H1 (cell line): ENCODE measurements at regions not wholly inside any gene's neighbourhood (a gene's known extent, or its start where the extent isn't known, plus 50 kb on each side); places are given as distances from the start of the nearest gene placed in this dataset.

Source experiments
- CTCF ChIA-PET: fragments of 300-600 bp; sonication (Branson Sonifier 250); formaldehyde crosslinking; loops from one replicate; lab custom pipeline; 2021; ENCODE audit not compliant: partially characterized antibody; lab: Charles Lee
- POLR2A ChIA-PET: fragments of 300-600 bp; sonication (Branson Sonifier 250); formaldehyde crosslinking; loops from one replicate; lab custom pipeline; 2021; ENCODE audit warnings: inconsistent platforms; ENCODE audit not compliant: partially characterized antibody; lab: Charles Lee
- DNase-seq, 2 experiments: peaks; one replicate each; pipeline versions ENCODE4 v3.0.0 to v3.0.0-alpha.2; 2010 to 2022; ENCODE audit warnings: low spot score in 2 of 2, low read depth in 1 of 2, mixed read lengths in 1 of 2
- FAIRE-seq: peaks from 2 replicates; lab custom pipeline; 2011; peaks lifted over from hg19 to GRCh38; lab: Jason Lieb, UNC
- H2AFZ ChIP-seq: 2 replicates; pipeline ENCODE4 v1.8.1; 2012; ENCODE audit warnings: low read length, inconsistent platforms
- H2AK5ac ChIP-seq: 2 replicates; pipeline ENCODE4 v1.6.1; 2013; ENCODE audit warnings: low read depth, low read length
- H2BK120ac ChIP-seq: replicated peaks from 2 replicates; pipeline ENCODE3; 2013; ENCODE audit warnings: low read depth, low read length, inconsistent platforms
- H2BK12ac ChIP-seq: 2 replicates; pipeline ENCODE4 v1.6.1; 2013; ENCODE audit warnings: low read depth, low read length
- H2BK15ac ChIP-seq: 2 replicates; pipeline ENCODE4 v1.6.1; 2013; ENCODE audit warnings: low read length
- H2BK20ac ChIP-seq: 2 replicates; pipeline ENCODE4 v1.6.1; 2013; ENCODE audit warnings: low read length
- H2BK5ac ChIP-seq: 2 replicates; pipeline ENCODE4 v1.6.1; 2013; ENCODE audit warnings: low read depth, low read length
- H3K14ac ChIP-seq: 2 replicates; pipeline ENCODE4 v1.6.1; 2013; ENCODE audit warnings: inconsistent platforms; ENCODE audit not compliant: insufficient read length
- H3K18ac ChIP-seq: 2 replicates; pipeline ENCODE4 v1.6.1; 2013; ENCODE audit warnings: low read length; ENCODE audit errors: extremely low read depth
- H3K23ac ChIP-seq: 2 replicates; pipeline ENCODE4 v1.6.1; 2013; ENCODE audit warnings: inconsistent platforms; ENCODE audit not compliant: insufficient read length
- H3K23me2 ChIP-seq: 2 replicates; pipeline ENCODE4 v1.6.1; 2013; ENCODE audit warnings: low read depth, low read length
- H3K27ac ChIP-seq: 2 replicates; pipeline ENCODE4 v1.6.1; 2011; ENCODE audit warnings: low read depth, low read length, inconsistent platforms
- H3K27me3 ChIP-seq, 4 experiments: replicated peaks in 1 of 4; 1 replicate in 1 of 4; 2 replicates in 3 of 4; pipeline versions ENCODE4 v1.6.1 to v1.8.1; 2011 to 2013; ENCODE audit warnings: low read length in 3 of 4, mild to moderate bottlenecking in 3 of 4, inconsistent platforms in 2 of 4, mixed read lengths in 2 of 4, moderate library complexity in 1 of 4; ENCODE audit not compliant: control insufficient read depth in 3 of 4, insufficient read depth in 3 of 4; ENCODE audit errors: extremely low read depth in 1 of 4
- H3K36me3 ChIP-seq, 4 experiments: 2 replicates each; pipeline versions ENCODE4 v1.6.1 to v1.8.1; 2011 to 2013; ENCODE audit warnings: mild to moderate bottlenecking in 4 of 4, low read length in 3 of 4, moderate library complexity in 2 of 4, control low read depth in 1 of 4, inconsistent platforms in 1 of 4; ENCODE audit not compliant: insufficient read depth in 4 of 4, control insufficient read depth in 2 of 4
- H3K4ac ChIP-seq: replicated peaks from 2 replicates; pipeline ENCODE3; 2013; ENCODE audit warnings: low read length, low read depth, mixed read lengths, inconsistent platforms; ENCODE audit not compliant: insufficient read length
- H3K4me1 ChIP-seq, 4 experiments: replicated peaks in 1 of 4; 1 replicate in 1 of 4; 2 replicates in 3 of 4; pipeline versions ENCODE4 v1.6.1 to v1.8.1; 2011 to 2013; ENCODE audit warnings: low read length in 3 of 4, inconsistent platforms in 2 of 4, mixed read lengths in 1 of 4; ENCODE audit not compliant: insufficient read depth in 4 of 4, control insufficient read depth in 3 of 4
- H3K4me2 ChIP-seq, 2 experiments: 2 replicates each; pipeline versions ENCODE4 v1.6.1 to v1.8.1; 2011 to 2013; ENCODE audit warnings: low read depth in 2 of 2, low read length in 2 of 2, control low read depth in 1 of 2, inconsistent platforms in 1 of 2, mild to moderate bottlenecking in 1 of 2; ENCODE audit not compliant: insufficient read depth in 1 of 2
- H3K4me3 ChIP-seq, 4 experiments: fragments of 200-600, 300-600 bp in 1 of 4; sonication (generic), shearing (Covaris generic), sonication (Bioruptor Twin) in 1 of 4; 2 replicates each; pipeline versions ENCODE4 v1.5.1 to v1.8.1; 2011 to 2016; ENCODE audit warnings: low read length in 4 of 4, low read depth in 3 of 4, control low read depth in 2 of 4, inconsistent platforms in 2 of 4, mild to moderate bottlenecking in 2 of 4, mixed read lengths in 1 of 4, moderate library complexity in 1 of 4; ENCODE audit not compliant: insufficient read depth in 2 of 4; ENCODE audit errors: extremely low read depth in 1 of 4
- H3K56ac ChIP-seq: replicated peaks from 2 replicates; pipeline ENCODE3; 2013; ENCODE audit warnings: low read depth, mild to moderate bottlenecking, mixed read lengths, low read length, inconsistent platforms; ENCODE audit not compliant: insufficient read length
- H3K79me1 ChIP-seq: 2 replicates; pipeline ENCODE4 v1.6.1; 2013; ENCODE audit warnings: low read depth, low read length, control low read depth
- H3K79me2 ChIP-seq, 2 experiments: 2 replicates each; pipeline versions ENCODE4 v1.6.1 to v1.8.1; 2012 to 2013; ENCODE audit warnings: low read length in 2 of 2, mild to moderate bottlenecking in 2 of 2, inconsistent platforms in 1 of 2; ENCODE audit not compliant: insufficient read depth in 2 of 2, control insufficient read depth in 1 of 2
- H3K9ac ChIP-seq, 4 experiments: replicated peaks in 1 of 4; 1 replicate in 1 of 4; 2 replicates in 3 of 4; pipeline versions ENCODE4 v1.6.1 to v1.8.1; 2011 to 2013; ENCODE audit warnings: low read depth in 3 of 4, low read length in 3 of 4, control low read depth in 2 of 4, mild to moderate bottlenecking in 2 of 4, moderate library complexity in 2 of 4, inconsistent platforms in 1 of 4; ENCODE audit errors: extremely low read depth in 1 of 4
- H3K9me3 ChIP-seq, 2 experiments: 2 replicates each; pipeline versions ENCODE4 v1.6.1 to v1.8.1; 2012 to 2013; ENCODE audit warnings: mild to moderate bottlenecking in 2 of 2, moderate library complexity in 2 of 2, control low read depth in 1 of 2, inconsistent platforms in 1 of 2, low read depth in 1 of 2, low read length in 1 of 2, mixed read lengths in 1 of 2; ENCODE audit not compliant: insufficient read depth in 2 of 2
- H4K20me1 ChIP-seq, 2 experiments: replicated peaks in 1 of 2; 2 replicates each; pipeline versions ENCODE3 to v1.8.1; 2011 to 2013; ENCODE audit warnings: inconsistent platforms in 2 of 2, low read length in 2 of 2, mild to moderate bottlenecking in 1 of 2; ENCODE audit not compliant: insufficient read depth in 2 of 2, control insufficient read depth in 1 of 2
- H4K5ac ChIP-seq: 2 replicates; pipeline ENCODE4 v1.6.1; 2013; ENCODE audit warnings: low read length, low read depth, mixed read lengths, inconsistent platforms; ENCODE audit not compliant: insufficient read length
- H4K8ac ChIP-seq: 2 replicates; pipeline ENCODE4 v1.8.0; 2013; ENCODE audit warnings: mild to moderate bottlenecking, moderate library complexity, low read length, inconsistent platforms; ENCODE audit not compliant: insufficient read depth; ENCODE audit errors: extremely low read depth
- H4K91ac ChIP-seq: replicated peaks from 2 replicates; pipeline ENCODE3; 2013; ENCODE audit warnings: low read length, mixed read lengths, inconsistent platforms; ENCODE audit not compliant: insufficient read length
- BACH1 ChIP-seq: IDR thresholded peaks from 2 replicates; pipeline ENCODE4 v1.6.1; 2012; ENCODE audit warnings: low read length, improper control_type of control experiment
- CBX5 ChIP-seq: fragments of 300-800, 300-1000 bp; sonication (generic); IDR thresholded peaks from 2 replicates; pipeline ENCODE4 v1.7.1; 2016; ENCODE audit warnings: antibody characterized with exemption, low read length, low read depth
- RFX5 ChIP-seq: IDR thresholded peaks from 2 replicates; pipeline ENCODE4 v1.6.1; 2011; ENCODE audit warnings: low read depth, low read length, improper control_type of control experiment, borderline replicate concordance
- SUZ12 ChIP-seq: fragments of 200-600 bp; sonication (generic); IDR thresholded peaks from 2 replicates; pipeline ENCODE4 v1.6.1; 2012; ENCODE audit warnings: mild to moderate bottlenecking, inconsistent platforms, low read length, moderate library complexity, mixed read lengths
- TBP ChIP-seq: IDR thresholded peaks from 2 replicates; pipeline ENCODE4 v1.6.1; 2011; ENCODE audit warnings: low read depth, low read length, improper control_type of control experiment
- TCF12 ChIP-seq: IDR thresholded peaks from 2 replicates; pipeline ENCODE4 v1.6.1; 2011; ENCODE audit warnings: low read depth, mild to moderate bottlenecking, low read length
- ZNF274 ChIP-seq: IDR thresholded peaks from 2 replicates; pipeline ENCODE4 v1.7.0; 2012; ENCODE audit warnings: low read length, borderline replicate concordance; ENCODE audit errors: extremely low read depth
- WGBS, 2 experiments: shearing (Covaris generic) in 1 of 2; methylation state at CpG; one replicate each; pipeline versions ENCODE4 v1.1.6 to v1.1.7; 2013 to 2015; ENCODE audit warnings: low lambda C conversion rate in 2 of 2, mixed read lengths in 2 of 2, inconsistent platforms in 1 of 2, low coverage in 1 of 2, missing lambda C conversion rate in 1 of 2; ENCODE audit not compliant: insufficient replicate concordance in 2 of 2, insufficient coverage in 1 of 2, insufficient read length in 1 of 2; ENCODE audit errors: extremely low coverage in 1 of 2, missing lambda C conversion rate in 1 of 2; 5-methylcytosine and 5-hydroxymethylcytosine counted together

DNA sequence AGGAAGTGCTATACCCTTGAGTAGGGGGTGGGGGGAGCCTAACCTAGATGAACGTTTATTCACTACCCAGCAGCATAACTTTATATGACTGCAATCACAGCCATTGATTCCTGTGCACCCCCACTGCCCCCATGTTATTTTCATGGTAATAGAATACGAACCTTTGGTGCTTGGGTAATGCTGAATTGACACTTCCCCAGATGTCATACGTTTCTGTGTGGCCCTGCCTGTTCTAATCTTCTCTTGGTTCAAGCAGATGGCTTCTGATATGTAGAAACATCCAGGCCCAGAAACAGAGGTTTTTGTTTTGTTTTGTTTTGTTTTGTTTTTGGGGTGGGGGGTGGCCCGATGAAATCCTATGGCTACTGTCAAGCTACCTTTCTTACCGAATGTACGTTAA is 237.9 kb upstream of the TOPAZ1 start:
- Histone ChIP-seq H2AFZ (no peak overlapping the region), H3K79me2 (no peaks in the 10 kb centered on the region), H3K14ac (no peak overlapping the region), H3K27ac (no peak overlapping the region), H3K23me2 (peaks cover 7% of the 10 kb centered on the region; the same call in 1 of the 2 replicates), H3K36me3 (no peaks in the 10 kb centered on the region), H4K20me1 (no peaks in the 10 kb centered on the region), H3K4ac (no peak overlapping the region), H2BK120ac (no peak overlapping the region), H3K9ac (no peak overlapping the region), H3K27me3 (peaks cover 2 to 14% (median 9%) of the 10 kb centered on the region in 4 experiments), H3K4me1 (peaks cover 0 to 4% (median 3%) of the 10 kb centered on the region in 4 experiments; a peak in 3 of 7 replicates), H3K4me3 (no peak overlapping the region), H2BK20ac (no peak overlapping the region), H3K23ac (no peak overlapping the region), H2BK15ac (no peak overlapping the region), H2AK5ac (no peak overlapping the region), H4K91ac (no peak overlapping the region), H3K18ac (no peak overlapping the region), H2BK12ac (no peak overlapping the region), H4K5ac (no peak overlapping the region), H4K8ac (no peak overlapping the region), H3K9me3 (peaks cover 0 to 2% of the 10 kb centered on the region in 2 experiments; a peak in 2 of 4 replicates), H3K79me1 (no peaks in the 10 kb centered on the region), H2BK5ac (no peak overlapping the region), H3K56ac (no peak overlapping the region), H3K4me2 (no peak overlapping the region)
- FAIRE-seq: no peak
- POLR2A ChIA-PET: no interaction called here
- DNase-seq: no peak
- 83% methylated on average over 6 of the region's 6 CpGs; no CpG with 5 or more reads in 1 of the 2 experiments for WGBS, 2 experiments
- CTCF ChIA-PET: interaction anchor here (1.4 to 1.5 kb wide), 2 partner anchors 125 to 148 kb away, joined by 4 read pairs; no protein-coding TSS in a partner anchor
- TF ChIP-seq SUZ12 (no peak), ZNF274 (no peak), TBP (no peak), CBX5 (no peak), RFX5 (no peak), TCF12 (no peak), BACH1 (no peak)
